OCI-LY7 (cell line): ENCODE measurements at regions not wholly inside any gene's neighbourhood (a gene's known extent, or its start where the extent isn't known, plus 50 kb on each side); places are given as distances from the start of the nearest gene placed in this dataset.

Experiments used
- BruUV-seq: library from RNA; stranded (reverse); fragments of 400-500 nt; replicated peaks from 2 replicates; lab custom pipeline; 2021; lab: Mats Ljungman, UMichigan
- CTCF ChIA-PET: fragments of 300-600 bp; sonication (Branson Sonifier 250); formaldehyde crosslinking; loops from one replicate; lab custom pipeline; 2022; ENCODE audit warnings: antibody characterized with exemption; ENCODE audit not compliant: unreplicated experiment; lab: Charles Lee
- POLR2A ChIA-PET: fragments of 300-600 bp; sonication (Branson Sonifier 250); formaldehyde crosslinking; loops from one replicate; lab custom pipeline; 2022; ENCODE audit warnings: antibody characterized with exemption; lab: Charles Lee
- DNase-seq: peaks from one replicate; pipeline ENCODE4 v3.0.0-alpha.2; 2015; ENCODE audit warnings: low spot score
- H2AFZ ChIP-seq: fragments of 200-600 bp; sonication (generic), shearing (Covaris generic); 2 replicates; pipeline ENCODE4 v1.6.1; 2014; ENCODE audit warnings: mild to moderate bottlenecking, antibody characterized with exemption, low read length, moderate library complexity
- H3K27ac ChIP-seq: fragments of 200-600 bp; sonication (generic); 2 replicates; pipeline ENCODE4 v1.5.1; 2014; ENCODE audit warnings: mixed run types, low read depth, mild to moderate bottlenecking, moderate library complexity, low read length, inconsistent platforms; ENCODE audit not compliant: poor library complexity, severe bottlenecking
- H3K36me3 ChIP-seq: fragments of 200-600 bp; sonication (generic); 2 replicates; pipeline ENCODE4 v1.6.1; 2014; ENCODE audit warnings: mild to moderate bottlenecking, antibody characterized with exemption, low read length, moderate library complexity, mixed read lengths; ENCODE audit not compliant: insufficient read depth
- H3K4me1 ChIP-seq: fragments of 200-600 bp; sonication (generic); 2 replicates; pipeline ENCODE4 v1.5.1; 2014; ENCODE audit warnings: mild to moderate bottlenecking, low read length; ENCODE audit not compliant: insufficient read depth, poor library complexity, severe bottlenecking
- H3K4me2 ChIP-seq: fragments of 200-600 bp; sonication (generic); 2 replicates; pipeline ENCODE4 v1.6.1; 2014; ENCODE audit warnings: mild to moderate bottlenecking, low read length
- H3K4me3 ChIP-seq: fragments of 200-600 bp; sonication (generic); 2 replicates; pipeline ENCODE4 v1.5.1; 2014; ENCODE audit warnings: mild to moderate bottlenecking, low read depth, low read length; ENCODE audit not compliant: poor library complexity, severe bottlenecking
- H3K79me2 ChIP-seq: fragments of 200-600 bp; sonication (generic); 2 replicates; pipeline ENCODE4 v1.6.1; 2016; ENCODE audit warnings: low read depth, mild to moderate bottlenecking, low read length, moderate library complexity, mixed read lengths; ENCODE audit not compliant: insufficient read depth
- H3K9me2 ChIP-seq: fragments of 200-600 bp; sonication (generic); 2 replicates; pipeline ENCODE4 v1.6.1; 2016; ENCODE audit warnings: mild to moderate bottlenecking, low read length, mixed read lengths; ENCODE audit not compliant: insufficient read depth
- H3K9me3 ChIP-seq: fragments of 200-600 bp; sonication (generic); 2 replicates; pipeline ENCODE4 v1.6.1; 2014; ENCODE audit warnings: mild to moderate bottlenecking, mixed run types, low read length, mixed read lengths
- H4K20me1 ChIP-seq: fragments of 200-600 bp; sonication (generic); 2 replicates; pipeline ENCODE4 v1.6.1; 2014; ENCODE audit warnings: mild to moderate bottlenecking, antibody characterized with exemption, low read length, moderate library complexity, mixed read lengths; ENCODE audit not compliant: insufficient read depth
- EZH2phosphoT487 ChIP-seq: fragments of 200-600 bp; sonication (generic); IDR thresholded peaks from 2 replicates; pipeline ENCODE4 v1.6.1; 2018; ENCODE audit warnings: low read depth, borderline replicate concordance, mild to moderate bottlenecking, mixed run types, antibody characterized with exemption, low read length, moderate library complexity, mixed read lengths
- intact Hi-C: fragments of 100-400 bp; cut with micrococcal nuclease; formaldehyde crosslinking; loops from one replicate; pipeline ENCODE4 v1.10.0; 2022; ENCODE audit not compliant: unreplicated experiment
- TF ChIP-seq, protein P1 (sequence below): fragments of 200-600 bp; sonication (generic); conservative IDR thresholded peaks from 2 replicates; pipeline ENCODE4 v1.5.1; 2014; ENCODE audit warnings: mild to moderate bottlenecking, antibody characterized with exemption, low read length, moderate library complexity, mixed read lengths

- Histone ChIP-seq H3K4me1 (no peaks in the 10 kb centered on the region), H4K20me1 (no peaks in the 10 kb centered on the region), H3K36me3 (no peaks in the 10 kb centered on the region), H3K4me3 (no peak overlapping the region), H3K4me2 (no peak overlapping the region), H3K27ac (no peak overlapping the region), H2AFZ (no peak overlapping the region), H3K9me3 (no peaks in the 10 kb centered on the region), H3K79me2 (no peaks in the 10 kb centered on the region), H3K9me2 (no peaks in the 10 kb centered on the region)
- DNase-seq = no peak
- intact Hi-C loops = no loop called here
- TF ChIP-seq, protein P1, sequence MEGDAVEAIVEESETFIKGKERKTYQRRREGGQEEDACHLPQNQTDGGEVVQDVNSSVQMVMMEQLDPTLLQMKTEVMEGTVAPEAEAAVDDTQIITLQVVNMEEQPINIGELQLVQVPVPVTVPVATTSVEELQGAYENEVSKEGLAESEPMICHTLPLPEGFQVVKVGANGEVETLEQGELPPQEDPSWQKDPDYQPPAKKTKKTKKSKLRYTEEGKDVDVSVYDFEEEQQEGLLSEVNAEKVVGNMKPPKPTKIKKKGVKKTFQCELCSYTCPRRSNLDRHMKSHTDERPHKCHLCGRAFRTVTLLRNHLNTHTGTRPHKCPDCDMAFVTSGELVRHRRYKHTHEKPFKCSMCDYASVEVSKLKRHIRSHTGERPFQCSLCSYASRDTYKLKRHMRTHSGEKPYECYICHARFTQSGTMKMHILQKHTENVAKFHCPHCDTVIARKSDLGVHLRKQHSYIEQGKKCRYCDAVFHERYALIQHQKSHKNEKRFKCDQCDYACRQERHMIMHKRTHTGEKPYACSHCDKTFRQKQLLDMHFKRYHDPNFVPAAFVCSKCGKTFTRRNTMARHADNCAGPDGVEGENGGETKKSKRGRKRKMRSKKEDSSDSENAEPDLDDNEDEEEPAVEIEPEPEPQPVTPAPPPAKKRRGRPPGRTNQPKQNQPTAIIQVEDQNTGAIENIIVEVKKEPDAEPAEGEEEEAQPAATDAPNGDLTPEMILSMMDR = no peak
- no peak for TF ChIP-seq EZH2phosphoT487
- BruUV-seq = no TSS peak
- POLR2A ChIA-PET = interaction anchor here (0.9 kb wide), 1 partner anchor 11 kb away, joined by 4 read pairs; no protein-coding TSS in a partner anchor
- CTCF ChIA-PET = no interaction called here
These were observed 61.9 kb downstream of the NIBAN1 start for GRCh38 chr1:184912392-184912791.

- ChIA-PET CTCF (no interaction called here), POLR2A (interaction anchor here (0.5 to 0.9 kb wide), 4 partner anchors 11 to 373 kb away, joined by 3 to 4 read pairs (median 4); no protein-coding TSS in a partner anchor)
- Histone ChIP-seq H3K9me3 (no peaks in the 10 kb centered on the region), H3K4me1 (no peaks in the 10 kb centered on the region), H3K9me2 (no peaks in the 10 kb centered on the region), H3K4me2 (no peak overlapping the region), H3K36me3 (no peaks in the 10 kb centered on the region), H4K20me1 (no peaks in the 10 kb centered on the region), H3K27ac (no peak overlapping the region), H3K4me3 (no peak overlapping the region), H2AFZ (no peak overlapping the region), H3K79me2 (no peaks in the 10 kb centered on the region)
- TF ChIP-seq EZH2phosphoT487 = no peak
- TF ChIP-seq, protein P1 = no peak
- DNase-seq = no peak
- BruUV-seq = no TSS peak
- intact Hi-C loops = no loop called here
These were observed 62.5 kb downstream of the NIBAN1 start for GRCh38 chr1:184911830-184912229.

- no TSS peak for BruUV-seq
- Histone ChIP-seq H3K27ac (no peak overlapping the region), H3K9me3 (no peaks in the 10 kb centered on the region), H3K36me3 (no peaks in the 10 kb centered on the region), H3K4me1 (no peaks in the 10 kb centered on the region), H3K4me2 (no peak overlapping the region), H4K20me1 (no peaks in the 10 kb centered on the region), H3K79me2 (no peaks in the 10 kb centered on the region), H3K4me3 (no peak overlapping the region), H3K9me2 (no peaks in the 10 kb centered on the region), H2AFZ (no peak overlapping the region)
- intact Hi-C loops = no loop called here
- DNase-seq = no peak
- ChIA-PET POLR2A (interaction anchor here (0.5 to 0.9 kb wide), 4 partner anchors 10 to 373 kb away, joined by 3 to 4 read pairs (median 4); no protein-coding TSS in a partner anchor), CTCF (no interaction called here)
- TF ChIP-seq, protein P1 = no peak
- TF ChIP-seq EZH2phosphoT487 = no peak
These were observed 63.1 kb downstream of the NIBAN1 start for GRCh38 chr1:184911103-184911745.
